ENCODE measurements at regions not wholly inside any gene's neighbourhood (a gene's known extent, or its start where the extent isn't known, plus 50 kb on each side); places are given as distances from the start of the nearest gene placed in this dataset.

- H3K27me3 ChIP-seq (replicated peaks; ENCODE audit: insufficient read depth) = no peaks in the 10 kb centered on the region
- no peaks in the 10 kb centered on the region for H3K36me3 ChIP-seq
- intact Hi-C loops (cut with DNase I) = loop anchor here (5.0 to 10.0 kb wide), 5 partner anchors 181 to 1136 kb away; partner anchors contain the start of genes PDS5B and STARD13
- no peaks in the 10 kb centered on the region for H3K4me1 ChIP-seq (replicated peaks)
- peak overlapping the region; percentile 30 to 32 for H3K27ac ChIP-seq
- H3K4me3 ChIP-seq = no peak overlapping the region
- TF ChIP-seq POLR2AphosphoS5 (IDR thresholded peaks at IDR 0.05) (no peak), CTCF (IDR thresholded peaks at IDR 0.05) (no peak), POLR2A (IDR thresholded peaks at IDR 0.05) (no peak)
- DNase-seq (ENCODE audit: low spot score) = no peak
- H3K9me3 ChIP-seq = no peaks in the 10 kb centered on the region
Observed at GRCh38 chr13:33723365-33723764, 94.6 kb upstream of the RFC3 start.

- peak; percentile 62 for TF ChIP-seq POLR2AphosphoS5 (IDR thresholded peaks at IDR 0.05)
- no peak for TF ChIP-seq POLR2A (IDR thresholded peaks at IDR 0.05)
- peak; percentile 46 to 82 (median 72) for TF ChIP-seq CTCF (IDR thresholded peaks at IDR 0.05)
- Histone ChIP-seq H3K27me3 (replicated peaks; ENCODE audit: insufficient read depth) (no peaks in the 10 kb centered on the region), H3K4me3 (no peak overlapping the region), H3K9me3 (no peaks in the 10 kb centered on the region), H3K36me3 (no peaks in the 10 kb centered on the region), H3K27ac (peak overlapping the region; percentile 30 to 32), H3K4me1 (replicated peaks) (no peaks in the 10 kb centered on the region)
- peak; percentile 84 for DNase-seq (ENCODE audit: low spot score)
- 2% methylated on average over 4 of the region's 4 CpGs for WGBS
- intact Hi-C loops (cut with DNase I) = loop anchor here (5.0 to 10.0 kb wide), 5 partner anchors 182 to 1137 kb away; partner anchors contain the start of genes PDS5B and STARD13
Observed at GRCh38 chr13:33723772-33724435, 94.0 kb upstream of the RFC3 start.

GRCh38 chr13:33725340-33725739 lies 92.6 kb upstream of the RFC3 start:
- DNase-seq (ENCODE audit: low spot score) = no peak
- Histone ChIP-seq H3K27me3 (replicated peaks; ENCODE audit: insufficient read depth) (no peaks in the 10 kb centered on the region), H3K4me3 (no peak overlapping the region), H3K9me3 (no peaks in the 10 kb centered on the region), H3K4me1 (replicated peaks) (no peaks in the 10 kb centered on the region), H3K36me3 (no peaks in the 10 kb centered on the region), H3K27ac (no peak overlapping the region)
- intact Hi-C loops (cut with DNase I) = loop anchor here (10.0 kb wide), 2 partner anchors 441 to 1081 kb away; partner anchors contain the start of gene STARD13
- WGBS = 86% methylated on average over 2 of the region's 2 CpGs
- TF ChIP-seq CTCF (IDR thresholded peaks at IDR 0.05) = no peak
- no peak for TF ChIP-seq POLR2A (IDR thresholded peaks at IDR 0.05)
- TF ChIP-seq POLR2AphosphoS5 (IDR thresholded peaks at IDR 0.05) = no peak

GRCh38 chr13:33727297-33728083 lies 90.5 kb upstream of the RFC3 start:
- no peaks in the 10 kb centered on the region for H3K36me3 ChIP-seq
- no peak for DNase-seq (ENCODE audit: low spot score)
- no peak for TF ChIP-seq CTCF (IDR thresholded peaks at IDR 0.05)
- TF ChIP-seq POLR2AphosphoS5 (IDR thresholded peaks at IDR 0.05) = no peak
- TF ChIP-seq POLR2A (IDR thresholded peaks at IDR 0.05) = no peak
- H3K4me3 ChIP-seq = no peak overlapping the region
- 82% methylated on average over 4 of the region's 4 CpGs for WGBS
- H3K9me3 ChIP-seq = no peaks in the 10 kb centered on the region
- no peak overlapping the region for H3K27ac ChIP-seq
- no peaks in the 10 kb centered on the region for H3K27me3 ChIP-seq (replicated peaks; ENCODE audit: insufficient read depth)
- intact Hi-C loops (cut with DNase I) = loop anchor here (10.0 kb wide), 2 partner anchors 443 to 1083 kb away; partner anchors contain the start of gene STARD13
- no peaks in the 10 kb centered on the region for H3K4me1 ChIP-seq (replicated peaks)
